Kidney epithelial cell (primary cell): ENCODE measurements at regions not wholly inside any gene's neighbourhood (a gene's known extent, or its start where the extent isn't known, plus 50 kb on each side); places are given as distances from the start of the nearest gene placed in this dataset.

Source experiments
- DNase-seq: peaks from one replicate; pipeline ENCODE4 v3.0.0-alpha.2; 2010; ENCODE audit warnings: low read depth
- H3K27me3 ChIP-seq: 2 replicates; pipeline ENCODE4 v1.6.0; 2011; ENCODE audit warnings: low read length; ENCODE audit not compliant: control insufficient read depth, insufficient read depth
- H3K36me3 ChIP-seq: 2 replicates; pipeline ENCODE4 v1.5.1; 2011; ENCODE audit warnings: low read length; ENCODE audit not compliant: control insufficient read depth, insufficient read depth
- H3K4me3 ChIP-seq: 2 replicates; pipeline ENCODE4 v1.5.1; 2011; ENCODE audit warnings: low read depth, mild to moderate bottlenecking, control low read depth, low read length
- TF ChIP-seq, protein P1 (sequence below): IDR thresholded peaks from 2 replicates; pipeline ENCODE4 v1.5.1; 2011; ENCODE audit warnings: mild to moderate bottlenecking, moderate library complexity, low read length, control low read depth, inconsistent platforms; ENCODE audit not compliant: insufficient read depth, poor library complexity, severe bottlenecking

DNA sequence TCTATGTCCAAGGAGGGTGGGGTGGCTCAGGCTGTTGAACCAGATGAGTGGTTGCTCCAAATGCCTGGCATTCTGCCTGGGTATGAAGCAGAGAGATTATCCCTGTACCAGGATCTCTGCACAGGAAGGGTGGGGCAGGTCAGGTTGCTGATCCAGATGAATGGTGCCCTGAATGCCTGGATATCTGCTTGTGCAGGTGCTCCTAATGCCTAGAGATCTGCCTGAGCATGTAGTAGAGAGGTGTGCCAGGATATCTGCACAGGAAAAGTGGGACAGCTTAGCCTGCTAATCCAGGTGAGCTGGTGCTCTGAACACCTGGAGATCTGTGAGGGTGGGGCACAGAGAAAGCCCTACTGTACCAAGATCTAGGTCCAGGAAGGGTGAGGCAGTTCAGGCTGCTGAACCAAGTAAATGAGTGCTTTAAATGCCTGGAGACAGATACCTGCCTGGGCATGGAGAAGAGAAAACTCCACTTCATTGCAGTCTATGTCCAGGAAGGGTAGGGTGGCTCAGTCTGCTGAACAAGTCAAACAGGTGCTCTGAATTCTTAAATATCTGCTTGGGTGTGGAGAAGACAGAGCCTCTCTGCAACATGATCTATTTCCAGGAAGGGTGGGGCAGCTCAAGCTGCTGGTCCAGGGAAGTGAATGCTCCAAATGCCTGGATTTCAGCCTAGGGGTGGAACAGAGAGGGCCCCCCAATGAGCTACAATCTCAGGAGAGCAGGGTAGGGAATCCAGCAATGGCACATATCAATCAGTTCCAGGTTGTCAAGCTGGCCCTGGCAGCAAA, 189.4 kb upstream of the DMRTA1 start:
- Histone ChIP-seq H3K27me3 (no peaks in the 10 kb centered on the region), H3K36me3 (no peaks in the 10 kb centered on the region), H3K4me3 (no peak overlapping the region)
- no peak for DNase-seq
- TF ChIP-seq, protein P1, sequence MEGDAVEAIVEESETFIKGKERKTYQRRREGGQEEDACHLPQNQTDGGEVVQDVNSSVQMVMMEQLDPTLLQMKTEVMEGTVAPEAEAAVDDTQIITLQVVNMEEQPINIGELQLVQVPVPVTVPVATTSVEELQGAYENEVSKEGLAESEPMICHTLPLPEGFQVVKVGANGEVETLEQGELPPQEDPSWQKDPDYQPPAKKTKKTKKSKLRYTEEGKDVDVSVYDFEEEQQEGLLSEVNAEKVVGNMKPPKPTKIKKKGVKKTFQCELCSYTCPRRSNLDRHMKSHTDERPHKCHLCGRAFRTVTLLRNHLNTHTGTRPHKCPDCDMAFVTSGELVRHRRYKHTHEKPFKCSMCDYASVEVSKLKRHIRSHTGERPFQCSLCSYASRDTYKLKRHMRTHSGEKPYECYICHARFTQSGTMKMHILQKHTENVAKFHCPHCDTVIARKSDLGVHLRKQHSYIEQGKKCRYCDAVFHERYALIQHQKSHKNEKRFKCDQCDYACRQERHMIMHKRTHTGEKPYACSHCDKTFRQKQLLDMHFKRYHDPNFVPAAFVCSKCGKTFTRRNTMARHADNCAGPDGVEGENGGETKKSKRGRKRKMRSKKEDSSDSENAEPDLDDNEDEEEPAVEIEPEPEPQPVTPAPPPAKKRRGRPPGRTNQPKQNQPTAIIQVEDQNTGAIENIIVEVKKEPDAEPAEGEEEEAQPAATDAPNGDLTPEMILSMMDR: no peak

DNA sequence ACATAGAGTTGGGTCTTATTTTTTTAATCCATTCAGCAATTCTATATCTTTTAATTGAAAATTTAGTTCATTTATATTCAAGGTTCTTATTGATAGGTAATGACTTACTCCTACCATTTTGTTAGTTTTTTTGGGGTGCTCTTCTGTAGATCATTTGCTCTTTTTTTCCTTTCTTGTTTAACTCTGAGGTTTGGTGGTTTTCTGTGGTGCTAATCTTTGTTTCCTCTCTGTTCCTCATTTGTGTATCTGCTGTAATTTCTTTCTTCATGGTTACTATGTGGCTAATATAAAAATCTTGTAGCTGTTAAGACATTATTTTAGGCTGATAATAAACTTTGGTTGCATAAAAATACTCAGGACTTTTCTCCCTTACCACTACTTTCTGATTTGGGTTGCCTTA, 181.6 kb upstream of the DMRTA1 start:
- no peaks in the 10 kb centered on the region for H3K36me3 ChIP-seq
- no peaks in the 10 kb centered on the region for H3K27me3 ChIP-seq
- no peak for DNase-seq
- no peak overlapping the region for H3K4me3 ChIP-seq
- TF ChIP-seq, protein P1: no peak

DNA sequence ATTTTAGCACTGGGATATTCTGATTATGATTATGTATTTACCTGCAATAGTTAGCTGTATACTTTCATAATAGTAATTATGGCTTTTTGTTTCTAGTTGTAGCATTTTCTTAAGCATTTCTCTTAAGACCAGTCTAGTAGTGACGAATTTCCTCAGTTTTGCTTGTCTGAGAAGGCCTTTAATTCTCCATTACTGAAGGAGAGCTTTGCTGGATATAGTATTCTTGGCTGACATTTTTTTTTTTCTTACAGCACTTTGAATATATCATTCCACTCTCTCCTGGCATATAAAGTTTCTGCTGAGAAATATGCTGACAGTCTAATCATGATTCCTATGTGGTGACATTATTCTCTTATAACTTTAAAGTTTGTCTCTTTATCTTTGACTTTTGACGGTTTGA, 181.1 kb upstream of the DMRTA1 start:
- Histone ChIP-seq H3K27me3 (no peaks in the 10 kb centered on the region), H3K36me3 (no peaks in the 10 kb centered on the region), H3K4me3 (no peak overlapping the region)
- no peak for DNase-seq
- TF ChIP-seq, protein P1: no peak

DNA sequence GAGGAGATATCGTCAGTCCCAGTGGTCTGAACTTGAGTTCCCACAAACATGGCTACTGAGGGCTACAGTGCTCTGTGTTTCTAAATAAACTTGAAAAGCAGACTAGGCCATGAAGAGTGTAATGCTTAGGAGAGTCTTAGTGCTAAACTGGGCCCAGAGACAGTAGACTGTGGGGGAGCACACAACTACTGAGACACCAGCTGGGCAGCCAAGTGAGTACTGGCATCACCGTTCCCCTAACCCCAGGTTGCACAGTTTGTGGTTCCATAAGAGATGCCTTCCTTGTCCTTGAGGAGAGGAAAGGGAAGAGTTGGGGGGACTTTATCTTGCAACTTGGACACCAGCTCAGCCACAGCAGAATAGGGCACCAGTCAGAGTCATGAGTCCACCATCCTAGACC, 172.1 kb upstream of the DMRTA1 start:
- no peaks in the 10 kb centered on the region for H3K36me3 ChIP-seq
- H3K4me3 ChIP-seq: no peak overlapping the region
- DNase-seq: no peak
- no peaks in the 10 kb centered on the region for H3K27me3 ChIP-seq
- TF ChIP-seq, protein P1: no peak

DNA sequence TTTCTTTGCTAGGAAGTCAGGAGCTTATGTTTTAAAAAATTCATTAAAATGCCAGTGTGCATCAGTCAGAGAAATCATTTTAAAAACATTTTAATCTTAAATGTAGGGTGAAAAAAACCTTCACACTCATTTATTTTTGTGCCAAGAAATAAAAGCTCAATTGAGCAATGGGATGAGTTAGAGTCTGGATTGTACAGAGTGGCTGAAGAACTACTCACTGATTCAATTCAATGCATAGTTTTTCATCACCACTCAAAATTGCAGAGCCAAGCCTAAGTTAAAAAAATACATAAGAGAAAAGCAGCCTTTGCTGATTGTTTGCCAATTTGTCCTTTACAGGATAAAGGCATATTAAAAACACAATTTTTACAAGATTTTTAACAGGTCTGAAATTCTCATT, 168.2 kb upstream of the DMRTA1 start:
- Histone ChIP-seq H3K4me3 (no peak overlapping the region), H3K36me3 (no peaks in the 10 kb centered on the region), H3K27me3 (no peaks in the 10 kb centered on the region)
- TF ChIP-seq, protein P1: no peak
- no peak for DNase-seq

DNA sequence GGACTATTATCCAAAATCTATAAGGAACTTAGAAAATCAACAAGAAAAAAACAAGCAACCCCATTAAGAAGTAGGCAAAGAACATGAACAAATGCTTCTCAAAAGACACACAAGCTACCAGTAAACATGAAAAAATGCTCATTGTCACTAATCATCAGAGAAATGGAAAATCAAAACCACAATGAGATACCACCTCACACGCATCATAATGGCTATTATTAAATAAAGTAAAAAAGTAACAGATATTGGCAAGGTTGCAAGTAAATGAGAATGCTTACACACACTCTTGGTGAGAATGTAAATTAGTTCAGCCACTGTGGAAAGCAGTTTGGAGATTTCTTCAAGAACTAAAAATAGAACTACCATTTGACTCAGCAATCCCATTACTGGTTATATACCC, 167.0 kb upstream of the DMRTA1 start:
- no peak for DNase-seq
- no peaks in the 10 kb centered on the region for H3K36me3 ChIP-seq
- no peak overlapping the region for H3K4me3 ChIP-seq
- H3K27me3 ChIP-seq: no peaks in the 10 kb centered on the region
- TF ChIP-seq, protein P1: no peak
